ENCODE measurements at regions not wholly inside any gene's neighbourhood (a gene's known extent, or its start where the extent isn't known, plus 50 kb on each side); places are given as distances from the start of the nearest gene placed in this dataset.

GRCh38 chr7:117946151-117946633 is 73.0 kb upstream of the CTTNBP2 start:
- TF ChIP-seq, protein P1, sequence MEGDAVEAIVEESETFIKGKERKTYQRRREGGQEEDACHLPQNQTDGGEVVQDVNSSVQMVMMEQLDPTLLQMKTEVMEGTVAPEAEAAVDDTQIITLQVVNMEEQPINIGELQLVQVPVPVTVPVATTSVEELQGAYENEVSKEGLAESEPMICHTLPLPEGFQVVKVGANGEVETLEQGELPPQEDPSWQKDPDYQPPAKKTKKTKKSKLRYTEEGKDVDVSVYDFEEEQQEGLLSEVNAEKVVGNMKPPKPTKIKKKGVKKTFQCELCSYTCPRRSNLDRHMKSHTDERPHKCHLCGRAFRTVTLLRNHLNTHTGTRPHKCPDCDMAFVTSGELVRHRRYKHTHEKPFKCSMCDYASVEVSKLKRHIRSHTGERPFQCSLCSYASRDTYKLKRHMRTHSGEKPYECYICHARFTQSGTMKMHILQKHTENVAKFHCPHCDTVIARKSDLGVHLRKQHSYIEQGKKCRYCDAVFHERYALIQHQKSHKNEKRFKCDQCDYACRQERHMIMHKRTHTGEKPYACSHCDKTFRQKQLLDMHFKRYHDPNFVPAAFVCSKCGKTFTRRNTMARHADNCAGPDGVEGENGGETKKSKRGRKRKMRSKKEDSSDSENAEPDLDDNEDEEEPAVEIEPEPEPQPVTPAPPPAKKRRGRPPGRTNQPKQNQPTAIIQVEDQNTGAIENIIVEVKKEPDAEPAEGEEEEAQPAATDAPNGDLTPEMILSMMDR (IDR thresholded peaks at IDR 0.05; ENCODE audit: low read depth, low read length, missing input control), result no peak
- TF ChIP-seq SP1 (IDR thresholded peaks at IDR 0.05), result no peak
- TF ChIP-seq NR2F2 (IDR thresholded peaks at IDR 0.05), result no peak
- TF ChIP-seq GABPA (IDR thresholded peaks at IDR 0.05 in 1 of 2, conservative IDR thresholded peaks at IDR 0.05 in 1 of 2), result no peak
- TF ChIP-seq JUND (IDR thresholded peaks at IDR 0.05), result no peak
- no peak for TF ChIP-seq FOXA2 (IDR thresholded peaks at IDR 0.05)
- TF ChIP-seq MAX (IDR thresholded peaks at IDR 0.05), result no peak
- TF ChIP-seq TAF1 (conservative IDR thresholded peaks at IDR 0.05), result no peak

All from liver (tissue), 3 donors.